ELR (cell line): ENCODE measurements at regions not wholly inside any gene's neighbourhood (a gene's known extent, or its start where the extent isn't known, plus 50 kb on each side); places are given as distances from the start of the nearest gene placed in this dataset.

Source experiments
- DNase-seq: peaks from one replicate; pipeline ENCODE4 v3.0.0-alpha.2; 2015; ENCODE audit warnings: low read depth

DNA sequence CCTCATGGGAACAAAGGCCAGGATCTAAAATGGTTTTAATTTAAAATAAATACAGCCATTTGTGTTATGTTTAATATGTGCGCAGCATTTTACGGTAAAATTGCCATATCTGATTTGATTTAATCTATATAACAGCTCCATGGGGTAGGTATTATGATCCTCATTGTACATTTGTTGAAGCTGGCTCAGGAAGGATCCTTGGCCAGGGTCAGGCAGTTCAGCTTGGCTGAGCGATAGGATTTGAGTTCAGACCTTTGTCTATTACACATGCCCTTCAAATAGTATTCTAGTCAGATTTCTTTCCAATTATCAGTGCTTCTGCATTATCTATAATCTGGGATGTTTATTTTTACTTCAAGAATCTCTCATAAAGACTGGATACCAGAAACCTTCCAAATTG is 950.4 kb upstream of the EEF2KMT start:
- no peak for DNase-seq

DNA sequence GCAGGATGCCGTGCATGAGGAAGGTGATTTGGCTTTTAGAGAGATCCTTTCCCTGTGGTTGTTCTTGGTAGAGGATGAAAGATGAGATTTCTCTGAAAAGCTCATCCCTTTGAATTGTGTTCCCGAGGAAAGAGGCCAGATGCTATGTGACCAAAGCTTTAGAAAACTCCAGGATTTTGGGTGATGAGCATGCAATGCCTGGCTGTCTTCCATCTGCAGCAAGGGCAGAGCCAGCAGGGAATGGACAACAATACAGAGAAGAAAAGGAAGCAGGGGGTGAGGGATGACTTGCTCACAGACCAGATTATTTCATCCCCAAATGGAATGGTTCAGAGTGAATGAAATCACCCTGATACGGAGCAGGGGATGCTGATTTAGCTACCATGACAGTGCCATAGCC is 949.7 kb upstream of the EEF2KMT start:
- DNase-seq: no peak

DNA sequence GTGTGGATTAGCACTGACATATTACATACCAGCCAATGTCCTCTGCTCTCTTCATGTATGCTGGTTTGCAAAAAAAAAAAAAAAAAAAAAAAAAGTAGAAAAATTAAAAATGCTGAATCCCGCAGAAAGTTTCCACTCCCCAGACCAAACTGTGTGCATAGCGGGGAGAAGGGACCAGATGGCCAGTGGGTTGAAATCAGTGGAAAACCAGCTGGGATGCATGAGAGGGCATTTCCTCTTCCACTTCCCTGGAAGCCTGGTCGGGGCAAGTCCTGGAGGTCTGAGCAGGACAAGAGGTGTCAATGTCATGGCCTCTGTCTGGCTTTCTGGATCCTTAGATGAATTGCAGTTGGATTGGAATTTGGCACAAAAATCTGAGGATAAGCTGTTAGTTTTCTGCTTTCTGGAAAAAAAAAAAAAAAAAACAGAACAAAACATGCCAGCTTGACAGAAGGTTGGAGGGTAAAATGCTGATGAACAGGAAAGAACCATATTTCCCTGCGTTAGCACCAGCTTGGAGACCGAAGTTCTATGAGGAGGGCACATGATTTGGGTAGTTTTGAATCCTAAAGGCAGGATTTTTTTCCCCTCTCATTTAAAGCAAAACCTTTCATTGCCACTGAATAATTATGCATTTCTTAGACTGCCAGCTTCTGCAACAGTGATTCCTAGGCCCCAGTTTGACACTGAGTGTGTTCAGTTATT is 941.5 kb upstream of the EEF2KMT start:
- DNase-seq: no peak

DNA sequence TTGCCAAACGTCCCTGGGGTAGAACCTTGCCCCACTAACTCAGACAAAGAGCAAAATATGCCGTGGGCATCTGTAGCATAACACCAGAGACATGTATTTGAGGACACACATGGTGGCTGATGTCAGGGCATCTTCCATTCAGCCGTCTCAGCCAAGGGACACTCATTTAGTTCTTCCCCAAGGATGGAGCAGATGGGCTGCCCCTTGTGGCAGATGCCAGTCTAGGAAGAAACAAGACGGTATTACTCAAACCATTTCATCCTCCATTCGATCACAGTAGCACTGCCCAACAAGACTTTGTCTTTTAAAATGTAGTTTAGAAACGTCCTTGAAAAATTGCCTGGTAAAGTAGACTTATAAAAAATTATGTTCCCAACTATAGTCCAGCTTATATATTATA is 937.6 kb upstream of the EEF2KMT start:
- no peak for DNase-seq

DNA sequence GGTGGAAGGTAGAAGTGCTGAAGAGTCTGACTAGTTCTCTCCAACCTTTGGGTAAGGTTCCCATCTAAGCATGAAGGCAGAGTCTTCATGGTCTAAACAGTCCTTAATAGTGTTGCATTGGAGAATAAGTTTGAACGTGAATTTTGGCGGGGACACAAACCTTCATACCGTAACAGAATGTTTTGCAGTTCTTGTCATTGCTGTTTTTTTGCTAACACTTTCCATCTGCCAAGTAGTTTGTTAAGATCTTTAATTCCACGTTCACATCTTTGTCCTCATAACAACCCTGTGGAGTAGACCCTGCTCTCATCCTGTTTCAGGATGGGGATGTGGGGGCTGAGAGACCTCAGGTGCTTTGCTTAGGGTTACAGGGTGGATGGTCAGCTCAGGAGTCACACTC is 936.9 kb upstream of the EEF2KMT start:
- DNase-seq: no peak

DNA sequence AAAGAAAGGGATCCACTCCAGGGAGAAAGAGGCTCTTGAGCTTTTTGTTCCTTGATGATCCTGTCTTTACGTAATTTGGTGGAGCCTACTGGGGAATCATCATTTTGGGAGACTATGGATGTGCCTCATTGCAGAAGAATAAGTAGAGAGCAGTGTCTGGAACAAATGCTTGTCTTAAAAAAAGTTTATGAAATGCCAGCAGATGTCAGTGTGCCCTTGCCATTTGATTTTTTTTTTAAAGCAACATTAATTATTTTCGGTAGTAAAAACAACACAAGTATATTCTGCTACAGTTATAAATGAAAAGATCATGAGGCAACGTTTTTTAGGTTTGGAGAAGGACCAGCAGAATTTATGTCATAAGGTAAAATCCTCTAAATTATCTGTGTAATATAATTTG is 934.8 kb upstream of the EEF2KMT start:
- no peak for DNase-seq

DNA sequence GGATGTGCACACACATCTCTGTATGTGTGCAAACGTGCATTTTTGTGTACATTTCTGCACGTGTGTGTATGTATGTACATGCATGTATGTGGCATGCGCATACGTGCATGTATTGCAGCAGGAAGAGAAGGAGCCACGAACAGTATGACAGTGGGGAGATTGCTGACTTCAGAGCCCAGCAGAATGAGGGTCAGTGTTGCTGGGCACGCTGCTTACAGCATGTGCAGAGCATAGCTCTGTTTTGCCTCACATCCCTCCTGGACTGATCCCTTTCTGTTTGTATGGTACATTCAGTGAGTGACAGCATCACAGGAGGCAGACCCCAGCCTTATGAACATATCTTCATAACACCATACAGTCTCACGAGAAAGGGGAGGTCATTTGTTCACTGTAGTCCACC is 934.0 kb upstream of the EEF2KMT start:
- no peak for DNase-seq

DNA sequence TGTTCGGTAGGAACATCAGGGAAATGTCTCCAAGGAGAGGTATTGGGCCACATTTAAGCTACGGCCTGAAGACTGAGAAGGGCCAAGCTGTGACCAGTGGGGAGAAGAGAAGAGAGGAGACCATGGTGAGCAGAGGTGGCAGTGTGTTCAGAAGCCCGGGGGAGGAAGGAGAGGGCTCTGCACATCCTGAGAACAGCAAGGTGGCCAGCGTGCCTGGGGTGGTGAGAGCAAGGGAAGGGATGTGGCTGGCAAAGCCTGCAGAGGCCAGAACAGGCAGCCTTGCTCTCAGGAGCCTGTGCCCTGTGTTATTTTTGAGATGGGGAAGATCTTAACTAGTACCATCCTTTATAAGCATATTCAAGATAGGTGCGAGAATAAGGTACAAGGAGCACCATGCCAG is 933.5 kb upstream of the EEF2KMT start:
- no peak for DNase-seq

DNA sequence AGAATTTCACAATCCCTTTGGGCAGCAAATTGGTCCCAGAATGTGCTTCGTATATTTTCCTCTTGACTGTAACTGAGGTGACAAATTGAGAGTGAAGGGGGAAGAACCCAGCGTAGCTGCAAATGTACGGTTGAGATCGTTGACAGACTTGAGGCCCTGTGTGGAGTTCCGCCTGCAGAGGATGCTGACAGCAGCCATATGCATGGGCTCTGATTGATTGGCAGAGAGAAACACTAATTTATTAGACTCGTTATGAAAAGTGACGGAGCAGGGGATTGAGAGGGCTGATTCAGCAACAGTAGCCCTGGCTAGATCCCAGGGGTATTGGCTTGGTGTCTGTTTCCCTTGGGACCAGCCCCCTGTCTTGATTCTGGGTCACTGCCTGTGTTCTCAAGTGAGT is 930.1 kb upstream of the EEF2KMT start:
- DNase-seq: no peak

DNA sequence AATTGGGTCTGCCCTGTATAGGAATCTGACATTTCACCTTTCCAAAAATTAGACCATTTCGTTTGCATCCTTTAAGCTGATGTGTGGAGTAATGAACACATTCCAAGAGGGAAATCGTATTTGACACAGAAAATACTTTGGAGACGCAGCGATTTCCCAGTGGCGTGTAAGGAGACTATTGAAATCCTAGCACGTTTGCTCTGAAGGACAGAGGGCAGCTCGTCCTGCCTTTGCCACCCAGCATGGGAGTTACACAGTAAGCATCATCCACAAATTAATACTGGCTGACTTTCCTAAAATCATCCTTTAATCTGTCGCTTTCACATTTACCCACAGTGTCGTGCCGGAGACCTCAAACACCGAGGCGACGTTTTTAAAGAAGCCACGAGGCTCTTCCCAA is 925.9 kb upstream of the EEF2KMT start:
- DNase-seq: no peak

DNA sequence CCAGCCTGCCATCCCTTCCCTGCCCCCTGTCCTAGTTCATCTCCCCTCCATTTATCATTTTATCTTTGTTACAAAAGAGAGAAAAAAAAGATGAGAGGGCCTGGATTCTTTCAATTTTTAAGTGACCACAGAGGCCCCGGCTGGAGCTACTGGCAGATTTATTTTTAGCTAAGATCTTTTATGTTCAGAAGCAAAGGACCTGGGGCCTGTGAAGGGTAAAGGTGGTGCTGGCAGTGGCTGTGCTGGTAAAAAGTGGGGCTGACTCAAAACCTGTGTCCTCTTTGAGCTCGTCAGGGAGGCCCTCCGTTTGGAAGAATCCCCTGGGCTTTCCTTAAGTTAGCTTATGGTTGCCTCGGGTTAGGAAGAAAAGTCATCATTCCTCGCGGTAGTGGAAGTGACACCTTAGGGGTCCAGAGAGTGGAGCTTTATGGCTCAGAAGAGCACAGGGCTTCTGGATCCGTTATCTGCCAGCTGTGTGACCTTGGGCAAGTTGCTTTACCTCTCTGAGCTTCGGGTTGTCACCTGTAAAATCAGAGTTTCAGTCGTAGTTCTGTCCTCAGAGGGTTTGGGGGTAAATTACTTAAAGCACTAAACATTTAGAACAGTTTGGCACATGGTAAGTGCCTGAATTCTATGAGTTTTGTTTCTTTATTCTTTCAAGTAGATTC is 923.8 kb upstream of the EEF2KMT start:
- DNase-seq: no peak

DNA sequence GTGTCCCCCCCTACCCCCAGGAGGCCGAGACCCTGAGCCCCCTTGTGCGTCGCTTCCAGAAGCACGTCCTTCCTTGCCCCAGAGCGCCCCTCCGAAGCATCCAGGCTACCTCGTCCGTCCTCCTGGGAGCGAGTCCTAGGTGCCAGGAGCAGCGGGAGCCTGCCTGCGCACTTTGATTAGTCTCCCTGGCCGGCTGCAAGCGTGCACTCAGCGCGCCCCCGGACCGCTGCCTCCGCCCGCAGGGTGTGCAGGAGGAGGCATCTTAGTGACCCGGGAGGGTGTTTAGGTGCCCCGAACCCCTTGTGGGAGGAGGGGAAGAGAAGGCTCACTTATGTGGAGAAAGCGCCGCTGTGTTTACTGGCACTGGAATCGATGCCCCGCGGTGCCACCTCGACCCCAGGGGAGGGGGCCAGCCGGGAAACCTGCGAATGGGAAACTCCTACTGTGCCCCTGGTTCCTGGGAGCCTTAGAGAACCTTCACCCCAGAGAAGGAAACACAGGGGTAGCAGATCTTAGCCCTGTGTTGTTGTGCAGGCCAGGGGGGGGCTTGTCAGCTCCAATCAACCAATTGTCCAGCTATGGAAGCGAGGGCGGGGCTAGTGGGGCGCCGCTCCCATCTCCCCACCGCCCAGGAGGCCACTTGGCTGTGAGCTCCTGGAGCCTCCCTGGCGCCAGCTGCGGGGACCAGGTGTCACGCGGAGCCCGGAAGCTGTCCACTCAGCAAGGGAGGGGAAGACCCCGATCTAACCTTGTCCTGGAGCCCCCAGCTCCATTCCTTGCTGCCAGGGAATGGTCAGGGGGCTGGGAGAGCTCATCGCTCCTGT is 922.8 kb upstream of the EEF2KMT start:
- DNase-seq: no peak

DNA sequence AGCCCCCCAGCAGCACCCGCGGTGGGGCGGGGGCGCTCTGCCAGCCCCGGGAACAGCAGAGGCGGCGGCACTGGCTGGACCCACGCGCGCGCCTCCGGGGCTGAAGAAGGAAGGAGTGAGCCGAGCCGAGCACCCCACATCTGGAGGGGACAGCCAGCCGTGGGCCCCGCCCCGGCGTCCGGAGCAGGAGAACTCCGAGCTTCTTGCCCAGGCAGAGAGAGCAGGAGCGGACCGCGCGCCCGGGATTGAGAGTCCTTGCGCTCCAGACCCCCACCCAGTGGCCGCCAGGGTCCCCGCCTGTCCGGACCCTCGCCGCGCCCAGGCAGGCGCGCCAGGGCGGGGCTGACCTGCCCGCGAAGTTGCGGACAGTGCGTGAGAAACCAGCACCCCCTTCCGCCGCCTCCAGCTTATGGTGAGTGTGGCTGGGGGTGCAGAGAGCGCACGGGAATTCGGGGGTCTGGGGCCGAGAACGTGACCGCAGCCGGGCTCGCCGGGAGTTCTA is 921.9 kb upstream of the EEF2KMT start:
- no peak for DNase-seq

DNA sequence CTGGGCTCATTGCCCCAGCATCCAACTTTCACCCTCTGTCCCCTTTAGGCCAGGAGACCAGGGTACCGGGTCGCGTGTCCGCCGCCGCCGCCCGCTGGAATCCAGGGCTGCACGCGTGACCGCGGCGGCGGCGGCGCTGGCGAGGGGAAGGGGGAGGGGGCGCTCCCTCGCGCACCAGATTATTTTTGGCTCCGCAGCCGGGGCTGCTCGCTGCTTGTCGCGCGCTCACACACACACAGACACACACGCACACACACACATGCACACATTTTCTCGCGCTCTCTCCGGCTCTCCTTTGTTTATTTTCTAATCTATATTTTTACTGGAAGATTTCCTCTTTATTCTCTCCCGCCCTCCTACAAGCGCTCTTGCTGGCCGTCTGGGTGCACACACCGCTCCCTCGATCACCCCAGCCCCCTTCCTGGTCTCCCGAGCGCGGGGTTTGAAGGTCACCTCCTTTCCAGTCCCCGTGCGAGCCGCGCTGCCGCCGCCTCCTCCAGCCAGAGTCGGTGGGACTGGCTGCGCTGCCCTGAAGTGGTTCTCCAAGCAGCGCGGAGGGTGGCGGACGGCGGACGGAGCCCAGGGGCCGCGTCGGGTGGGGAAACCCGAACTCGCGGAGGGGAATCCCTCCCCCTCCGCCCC is 921.4 kb upstream of the EEF2KMT start:
- no peak for DNase-seq

DNA sequence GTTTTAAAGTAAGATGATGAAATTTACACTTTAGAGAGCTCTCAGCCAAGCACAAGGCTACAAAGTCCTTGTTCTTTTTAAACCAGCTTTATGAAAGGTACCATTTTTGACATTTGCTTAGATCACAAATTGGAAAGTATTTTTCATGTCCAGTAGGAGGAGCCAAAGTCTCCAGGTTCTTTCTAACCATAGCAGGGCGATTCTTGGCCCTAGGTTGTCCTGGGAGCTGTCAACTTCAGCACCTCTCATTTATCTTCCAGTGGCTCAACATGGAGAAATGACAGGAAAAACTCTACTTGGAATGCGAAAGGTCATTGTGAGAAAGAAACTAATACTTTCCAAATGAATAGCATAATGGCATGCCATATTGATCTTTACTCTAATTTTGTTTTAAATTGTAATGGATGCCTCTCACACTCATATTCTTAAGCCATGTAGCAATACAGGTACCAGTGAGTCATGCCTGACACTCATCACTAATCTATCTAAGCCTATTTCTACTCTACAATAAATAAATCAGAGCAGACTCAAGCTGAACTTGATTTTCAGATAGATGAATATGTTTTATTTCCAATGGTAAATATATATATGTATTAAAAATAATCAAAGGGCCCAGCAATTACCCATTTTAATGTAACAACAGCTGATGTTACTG is 919.1 kb upstream of the EEF2KMT start:
- peak; percentile 2 for DNase-seq

DNA sequence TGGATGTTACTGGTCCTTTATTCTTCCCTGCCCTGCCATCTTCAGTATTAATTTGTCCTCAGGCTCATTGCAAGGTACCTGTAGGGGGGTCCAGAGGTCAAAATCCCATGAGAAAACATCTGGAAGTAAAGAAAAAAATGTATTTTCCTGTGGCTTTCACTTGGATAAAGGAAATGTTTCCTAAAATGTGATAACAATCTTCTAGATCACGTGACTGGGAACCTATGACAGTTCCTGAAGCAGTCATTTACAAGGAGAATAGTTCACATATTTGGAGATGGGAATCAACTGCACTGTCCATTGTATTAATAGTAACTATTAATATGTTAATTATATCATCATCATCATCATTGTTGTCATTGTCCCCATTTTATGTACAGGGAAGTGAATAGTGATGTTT is 915.1 kb upstream of the EEF2KMT start:
- no peak for DNase-seq

DNA sequence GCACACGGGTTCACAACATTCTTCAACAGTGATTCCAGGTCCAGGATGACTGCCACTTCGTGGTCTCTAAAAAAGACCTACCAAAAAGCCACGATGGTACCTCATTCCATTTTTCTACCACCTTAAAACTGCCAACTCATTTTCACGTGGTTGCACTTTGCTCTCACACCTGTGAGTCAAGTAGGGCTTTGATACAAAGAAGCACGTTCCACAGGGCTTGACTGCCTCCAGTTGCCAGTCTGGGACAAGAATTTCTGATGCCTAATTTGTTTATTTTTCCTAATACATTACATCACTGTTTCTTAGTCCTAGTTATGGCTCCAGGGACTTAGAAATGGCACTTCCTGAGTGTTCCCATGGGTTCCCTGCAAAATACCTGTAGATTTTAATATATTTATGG is 911.6 kb upstream of the EEF2KMT start:
- no peak for DNase-seq

DNA sequence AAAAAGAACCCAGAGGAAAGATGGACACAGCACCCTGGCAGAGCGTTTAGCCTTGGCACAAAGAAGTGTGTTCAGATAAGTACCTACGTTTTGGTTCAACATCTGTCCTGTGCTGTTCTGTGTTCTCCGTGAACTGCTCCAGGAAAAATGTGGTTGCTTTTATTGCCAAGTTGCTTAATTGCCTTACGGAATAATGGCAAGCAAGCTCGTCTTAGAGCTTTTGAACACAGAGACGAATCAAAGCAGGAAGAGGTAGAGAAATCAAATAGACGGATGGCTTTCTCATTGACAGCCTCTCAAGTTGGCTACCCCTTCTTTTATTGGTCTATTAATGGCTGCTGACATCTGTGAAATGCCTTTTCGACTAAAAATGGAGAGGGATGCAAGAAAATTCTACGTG is 911.1 kb upstream of the EEF2KMT start:
- no peak for DNase-seq

DNA sequence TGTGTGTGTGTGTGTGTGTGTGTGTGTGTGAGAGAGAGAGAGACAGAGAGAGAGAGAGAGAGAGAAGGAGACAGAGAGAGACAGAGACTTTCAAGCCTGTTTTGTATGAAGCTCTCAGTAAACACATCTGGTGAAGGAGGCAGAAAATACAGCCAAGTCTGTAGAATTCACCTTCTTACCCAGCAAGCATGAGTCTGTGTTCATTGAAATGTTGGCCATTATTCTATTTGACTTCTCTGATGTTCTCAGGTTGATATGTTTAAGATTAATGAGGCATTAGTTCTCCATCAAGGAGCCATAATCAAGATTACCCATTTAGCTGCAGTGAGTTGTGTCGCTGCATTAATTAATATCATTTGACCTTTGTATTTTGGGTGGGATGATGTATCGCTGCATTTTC is 895.8 kb upstream of the EEF2KMT start:
- no peak for DNase-seq

DNA sequence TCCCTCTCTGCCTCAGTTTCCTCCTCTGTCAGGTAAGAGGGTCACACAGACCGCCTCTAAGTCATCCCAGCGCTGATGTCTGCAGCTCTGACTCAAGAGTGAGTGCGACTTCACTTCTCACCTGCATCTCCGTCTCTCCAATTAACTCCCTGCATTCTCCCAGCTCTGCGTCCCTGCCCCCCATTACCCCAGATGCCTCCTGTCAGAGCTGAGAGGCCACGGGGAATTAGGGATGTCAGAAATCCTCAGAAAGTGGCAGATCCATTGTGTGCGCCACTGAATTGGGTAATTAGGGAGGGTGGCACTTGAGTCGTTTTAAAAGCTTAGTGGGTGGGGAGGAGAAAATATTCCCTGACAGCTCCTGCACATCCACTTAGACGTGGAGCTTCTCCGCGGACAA is 885.4 kb upstream of the EEF2KMT start:
- no peak for DNase-seq

DNA sequence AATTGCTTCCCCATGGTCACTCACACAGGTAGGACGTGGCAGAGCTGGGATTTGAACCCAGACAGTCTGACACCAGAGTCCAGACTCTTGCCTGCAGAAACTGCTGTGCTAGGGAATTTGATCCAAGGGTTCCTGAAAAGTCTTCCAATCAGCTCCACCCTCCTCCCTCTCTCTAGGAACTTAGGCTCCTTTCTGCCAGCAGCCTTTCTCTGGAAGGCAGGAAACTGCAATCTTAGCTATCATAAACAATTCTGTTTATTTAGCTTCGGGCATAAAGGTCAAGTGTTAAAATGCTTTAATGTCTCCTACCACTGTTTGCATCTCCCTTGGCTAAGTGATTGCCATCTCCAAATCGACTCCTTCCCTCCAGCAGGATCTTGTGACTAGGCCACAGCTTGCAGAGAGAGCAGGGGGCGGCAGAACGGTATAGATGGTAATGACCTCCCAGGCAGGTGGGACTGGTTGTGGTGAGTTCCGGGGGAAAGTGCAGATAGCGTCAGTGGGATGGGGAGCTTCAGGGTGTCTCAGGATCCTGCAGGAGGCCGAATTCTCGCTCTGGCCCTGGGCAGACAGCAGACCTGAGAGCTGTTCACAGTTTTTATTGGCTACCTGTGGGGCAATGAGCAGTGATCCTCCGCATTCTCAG is 882.4 kb upstream of the EEF2KMT start:
- no peak for DNase-seq

DNA sequence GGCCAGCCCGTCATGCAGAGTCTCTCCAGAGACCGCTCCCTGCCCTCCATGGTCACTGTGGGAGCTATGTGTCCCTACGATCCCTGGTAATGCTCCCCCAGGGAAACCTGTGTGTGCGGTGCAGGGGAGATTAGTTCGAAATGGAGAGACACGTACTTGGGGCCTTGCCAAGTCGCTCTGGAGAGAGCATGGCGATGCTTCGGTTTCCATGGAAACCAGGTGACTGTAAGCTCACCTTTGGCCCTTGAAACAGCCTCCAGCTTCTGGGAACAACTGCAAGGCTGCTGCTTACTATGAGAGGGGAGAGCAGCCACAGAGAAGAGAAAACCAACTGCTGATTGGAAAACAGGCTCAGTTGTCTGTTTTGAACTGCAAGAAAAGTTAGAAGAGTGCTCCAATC is 879.7 kb upstream of the EEF2KMT start:
- no peak for DNase-seq
